ENCODE measurements at regions not wholly inside any gene's neighbourhood (a gene's known extent, or its start where the extent isn't known, plus 50 kb on each side); places are given as distances from the start of the nearest gene placed in this dataset.

GRCh38 chr14:95408731-95409476, 89.2 kb upstream of the CLMN start:
- DNase-seq (ENCODE audit: low spot score in 2 of 2) = no peak
- no peak for TF ChIP-seq CTCF (IDR thresholded peaks at IDR 0.05)
- TF ChIP-seq POLR2A (IDR thresholded peaks at IDR 0.05) = no peak

GRCh38 chr14:95407354-95407753, 87.6 kb upstream of the CLMN start:
- TF ChIP-seq CTCF (IDR thresholded peaks at IDR 0.05) = no peak
- TF ChIP-seq POLR2A (IDR thresholded peaks at IDR 0.05) = no peak
- no peak overlapping the region for H3K4me3 ChIP-seq (ENCODE audit: low read depth, poor library complexity, severe bottlenecking)
- intact Hi-C loops (cut with DNase I; ENCODE audit: low total_unique reads) = no loop called here
- DNase-seq (ENCODE audit: low spot score in 2 of 2) = no peak
- WGBS, 2 donors = 69 to 74% methylated on average over 8 of the region's 8 CpGs

More at GRCh38 chr14:95408731-95409476, 89.2 kb upstream of the CLMN start:
- intact Hi-C loops (cut with DNase I; ENCODE audit: low total_unique reads) = no loop called here
- 77 to 81% methylated on average over 12 to 16 of the region's 17 CpGs for WGBS, 2 donors
- no peak overlapping the region for H3K4me3 ChIP-seq (ENCODE audit: low read depth, poor library complexity, severe bottlenecking)

- no peak for TF ChIP-seq CTCF (IDR thresholded peaks at IDR 0.05)
- no peak for TF ChIP-seq POLR2A (IDR thresholded peaks at IDR 0.05)
- 69 to 76% methylated on average over 5 of the region's 5 CpGs for WGBS, 2 donors
- intact Hi-C loops (cut with DNase I; ENCODE audit: low total_unique reads) = no loop called here
- no peak for DNase-seq (ENCODE audit: low spot score in 2 of 2)
- H3K4me3 ChIP-seq (ENCODE audit: low read depth, poor library complexity, severe bottlenecking) = no peak overlapping the region
Measured at GRCh38 chr14:95406756-95407277, 87.1 kb upstream of the CLMN start.

GRCh38 chr14:95404583-95404982, 84.9 kb upstream of the CLMN start:
- DNase-seq (ENCODE audit: low spot score in 2 of 2) = no peak
- H3K4me3 ChIP-seq (ENCODE audit: low read depth, poor library complexity, severe bottlenecking) = no peak overlapping the region
- 66 to 71% methylated on average over 7 of the region's 7 CpGs for WGBS, 2 donors
- TF ChIP-seq CTCF (IDR thresholded peaks at IDR 0.05) (no peak), POLR2A (IDR thresholded peaks at IDR 0.05) (no peak)
- intact Hi-C loops (cut with DNase I; ENCODE audit: low total_unique reads) = no loop called here

GRCh38 chr14:95402578-95402977, 82.9 kb upstream of the CLMN start:
- WGBS, 2 donors = 58 to 66% methylated on average over 5 of the region's 5 CpGs
- no peak for DNase-seq (ENCODE audit: low spot score in 2 of 2)
- no peak for TF ChIP-seq POLR2A (IDR thresholded peaks at IDR 0.05)
- H3K4me3 ChIP-seq (ENCODE audit: low read depth, poor library complexity, severe bottlenecking) = no peak overlapping the region
- intact Hi-C loops (cut with DNase I; ENCODE audit: low total_unique reads) = no loop called here

GRCh38 chr14:95402176-95402575, 82.5 kb upstream of the CLMN start:
- H3K4me3 ChIP-seq (ENCODE audit: low read depth, poor library complexity, severe bottlenecking) = no peak overlapping the region
- intact Hi-C loops (cut with DNase I; ENCODE audit: low total_unique reads) = no loop called here
- DNase-seq (ENCODE audit: low spot score in 2 of 2) = no peak
- WGBS, 2 donors = 52 to 63% methylated on average over 2 of the region's 2 CpGs
- TF ChIP-seq CTCF (IDR thresholded peaks at IDR 0.05) = no peak
- no peak for TF ChIP-seq POLR2A (IDR thresholded peaks at IDR 0.05)

Data from lower leg skin (tissue), 4 donors.